ENCODE measurements at regions not wholly inside any gene's neighbourhood (a gene's known extent, or its start where the extent isn't known, plus 50 kb on each side); places are given as distances from the start of the nearest gene placed in this dataset.

DNA sequence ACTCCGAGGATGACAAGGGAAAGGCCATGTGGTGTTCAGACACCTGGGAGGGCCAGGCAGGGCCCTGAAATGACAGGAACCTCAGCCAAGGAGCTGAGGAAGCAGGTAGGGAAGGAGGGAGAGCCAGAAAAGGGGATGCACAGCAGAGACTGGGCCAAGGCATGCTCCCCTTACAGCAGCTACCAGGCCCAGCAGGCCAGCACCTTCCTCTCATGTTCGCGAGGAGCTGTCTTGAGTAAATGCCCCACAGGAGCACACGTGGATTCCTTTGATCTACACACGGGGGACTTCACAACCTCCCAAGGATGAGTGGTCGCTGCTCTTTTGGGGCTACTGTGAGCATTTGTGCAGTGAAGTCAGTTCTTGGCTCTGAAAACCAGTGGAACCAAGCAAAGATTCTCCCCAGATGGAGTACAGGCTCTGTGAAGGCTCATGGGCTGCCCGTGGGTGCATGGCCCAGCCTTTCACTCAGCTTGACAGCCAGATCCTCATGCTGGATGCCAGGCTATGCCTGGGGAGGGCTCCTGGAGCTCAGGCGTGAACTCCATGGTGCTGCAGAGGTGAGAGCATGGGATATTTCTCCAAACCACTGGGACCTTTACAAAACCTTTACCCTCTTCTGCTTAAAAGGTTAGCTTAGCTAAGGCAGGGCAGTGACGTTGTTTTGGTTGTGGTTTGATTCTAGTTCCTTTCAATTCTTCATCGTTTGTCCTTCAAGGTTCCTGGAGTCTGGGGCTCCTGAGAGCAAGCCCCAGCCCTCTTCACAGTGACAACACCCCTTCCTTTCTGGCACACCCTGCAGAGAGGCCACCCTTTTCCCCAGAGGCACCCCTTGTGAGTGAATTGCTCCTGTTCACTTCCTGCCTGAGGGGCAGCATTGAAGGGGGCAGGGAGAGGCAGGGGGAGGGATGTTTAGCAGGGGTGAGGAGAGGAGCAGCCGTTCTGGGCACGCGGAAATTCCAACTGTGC lies 74.2 kb upstream of the ZPBP start:
- DNase-seq (ENCODE audit: low read depth): no peak

DNA sequence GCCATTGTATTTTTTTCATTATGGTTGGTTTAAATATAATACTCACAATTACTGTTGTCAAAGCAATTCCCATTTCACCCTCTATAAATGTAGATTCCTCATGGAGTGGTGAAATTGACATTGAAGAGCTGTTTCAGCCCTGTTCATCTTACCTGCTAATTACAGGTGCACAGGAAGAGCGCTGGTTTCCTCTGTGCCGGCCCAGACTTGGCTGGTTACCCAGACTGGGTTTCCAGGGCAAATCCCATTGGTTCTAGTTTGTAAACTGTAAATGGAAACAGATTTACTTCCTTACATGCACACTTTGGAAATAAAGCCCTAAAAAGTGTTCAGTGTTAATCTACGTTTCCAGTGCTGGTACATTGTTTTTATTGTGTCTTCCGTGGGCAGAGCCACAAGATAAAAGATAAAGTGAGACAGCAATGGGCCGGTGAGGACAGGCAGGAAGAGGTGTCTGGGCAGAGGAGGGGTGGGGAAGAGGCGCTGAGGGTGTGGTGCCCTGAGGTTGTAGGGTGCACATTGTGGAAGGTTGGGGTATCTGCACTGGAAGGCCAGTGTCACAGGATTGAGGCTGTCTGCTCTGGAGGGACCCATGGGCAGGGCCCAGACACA lies 71.6 kb upstream of the ZPBP start:
- DNase-seq (ENCODE audit: low read depth): no peak

DNA sequence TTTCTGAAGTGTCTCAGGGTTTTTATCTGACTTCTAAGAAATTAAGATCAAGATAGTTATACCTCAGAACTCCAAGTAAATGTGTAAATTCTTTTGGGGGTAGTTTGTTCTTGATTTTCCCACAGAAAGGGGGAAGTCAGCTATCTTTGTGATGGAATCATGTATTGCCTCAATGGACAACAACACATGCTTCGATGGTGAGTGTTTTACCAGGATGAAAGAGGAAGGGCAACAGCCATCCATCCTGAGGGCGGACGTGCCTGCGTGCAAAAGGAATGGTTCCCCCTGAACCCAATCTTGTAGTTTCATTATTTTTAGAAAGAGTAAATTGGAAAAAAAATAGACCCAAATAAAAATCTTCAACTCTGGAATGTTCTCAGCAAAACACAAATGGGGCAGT lies 67.2 kb upstream of the ZPBP start:
- DNase-seq (ENCODE audit: low read depth): no peak

- no peak for DNase-seq (ENCODE audit: low read depth)
These were observed 66.1 kb upstream of the ZPBP start for GRCh38 chr7:50159154-50159553.

DNA sequence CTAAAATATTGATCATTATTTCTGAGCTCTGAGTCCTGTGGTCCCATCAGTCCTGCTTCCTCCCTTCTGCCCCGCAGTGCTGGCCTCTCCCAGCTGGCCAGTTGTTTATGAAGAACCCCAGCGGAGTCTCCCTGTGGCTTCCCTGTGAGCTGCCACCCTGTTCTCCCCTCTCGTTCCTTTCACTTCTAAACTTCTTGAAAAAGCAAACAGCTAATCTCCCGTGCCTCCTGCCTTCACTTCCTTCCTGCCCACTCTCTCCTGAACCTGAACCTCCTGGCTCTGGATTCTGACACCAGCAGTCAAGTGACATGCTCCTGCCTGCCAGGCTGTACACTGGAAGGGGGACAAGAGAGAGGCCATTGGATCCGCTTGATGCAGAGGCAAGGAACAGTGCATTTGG lies 63.7 kb upstream of the ZPBP start:
- DNase-seq (ENCODE audit: low read depth): no peak

DNA sequence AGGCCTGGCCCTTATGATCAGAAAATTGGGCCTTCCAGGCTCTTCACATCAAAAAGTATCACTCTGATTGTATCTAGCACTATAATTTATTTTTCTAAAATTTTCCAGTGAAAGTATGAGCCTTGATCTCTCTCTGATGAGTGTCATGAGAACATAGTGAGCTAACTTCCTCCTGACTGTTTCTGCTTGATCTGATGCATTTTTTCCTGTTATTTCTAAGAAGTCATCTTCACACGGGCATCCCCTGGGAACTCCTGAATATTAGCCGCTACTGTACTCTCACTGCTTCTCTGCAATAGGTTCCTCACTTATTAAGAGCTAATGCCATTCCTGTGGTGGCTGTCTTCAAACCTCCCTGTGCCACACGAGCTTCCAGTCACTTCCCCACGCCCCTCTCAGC lies 63.1 kb upstream of the ZPBP start:
- DNase-seq (ENCODE audit: low read depth): no peak

- DNase-seq (ENCODE audit: low read depth): no peak
These were observed 62.7 kb upstream of the ZPBP start for GRCh38 chr7:50155755-50156154.

DNA sequence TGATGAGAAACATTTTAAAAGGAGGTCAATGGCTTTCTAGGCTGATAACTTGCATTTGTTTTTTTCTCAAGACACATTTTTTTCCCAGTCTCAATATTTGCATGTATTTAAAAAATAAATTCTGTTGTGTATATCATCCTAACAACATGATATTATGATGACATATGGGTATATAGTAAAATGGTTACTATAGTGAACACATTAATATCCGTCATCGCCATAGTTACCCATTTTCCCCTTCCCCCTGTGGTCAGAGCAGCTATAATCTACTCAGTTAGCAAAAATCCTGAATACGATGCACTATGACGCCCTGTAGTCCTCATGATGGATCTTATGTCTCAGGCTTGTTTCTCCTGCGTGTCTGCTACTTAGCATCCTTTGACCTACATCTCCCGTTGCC lies 60.9 kb upstream of the ZPBP start:
- DNase-seq (ENCODE audit: low read depth): no peak

GRCh38 chr7:50153148-50153547 lies 60.1 kb upstream of the ZPBP start:
- no peak for DNase-seq (ENCODE audit: low read depth)

GRCh38 chr7:50152486-50152885 lies 59.4 kb upstream of the ZPBP start:
- DNase-seq (ENCODE audit: low read depth): no peak

GRCh38 chr7:50151661-50152060 lies 58.6 kb upstream of the ZPBP start:
- no peak for DNase-seq (ENCODE audit: low read depth)

DNA sequence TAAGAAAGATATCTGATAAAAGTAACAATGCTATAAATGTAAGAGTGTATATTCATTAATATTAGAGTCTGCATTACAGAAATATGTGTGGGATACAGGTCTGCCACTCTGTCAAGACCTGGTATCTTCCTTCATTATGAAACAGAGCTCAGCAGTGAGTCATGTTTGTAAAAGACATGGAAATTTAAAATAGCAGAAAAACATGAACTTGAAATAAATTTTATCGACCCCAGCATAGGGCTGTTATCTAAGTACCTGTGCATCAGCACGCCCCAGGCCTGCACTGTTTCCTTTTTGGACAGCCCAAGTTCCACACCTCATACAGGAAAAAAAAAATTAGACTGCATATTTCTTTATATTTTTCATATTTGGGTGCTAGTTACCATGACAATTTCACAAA lies 58.0 kb upstream of the ZPBP start:
- DNase-seq (ENCODE audit: low read depth): no peak

DNA sequence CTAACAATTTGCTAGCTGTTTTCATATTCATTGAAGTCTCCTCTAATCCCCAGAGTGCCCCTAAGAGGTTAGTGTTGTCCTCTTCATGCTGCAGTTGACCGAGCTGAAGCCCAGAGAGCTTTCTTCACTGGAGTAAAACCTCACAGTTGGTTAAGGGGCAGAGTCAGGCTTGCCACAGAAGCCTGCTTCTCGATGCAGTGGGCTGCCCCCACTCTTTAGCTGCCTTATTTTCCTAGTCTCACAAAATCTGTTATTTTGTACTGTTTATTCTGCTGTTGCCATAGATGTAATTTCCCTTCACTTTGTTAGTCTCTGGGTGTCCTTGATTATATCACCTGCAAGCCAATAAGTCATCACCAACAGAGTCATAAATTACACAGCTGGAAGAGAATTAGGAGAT lies 56.3 kb upstream of the ZPBP start:
- no peak for DNase-seq (ENCODE audit: low read depth)

- no peak for DNase-seq (ENCODE audit: low read depth)
These were observed 55.1 kb upstream of the ZPBP start for GRCh38 chr7:50147951-50148808.

DNA sequence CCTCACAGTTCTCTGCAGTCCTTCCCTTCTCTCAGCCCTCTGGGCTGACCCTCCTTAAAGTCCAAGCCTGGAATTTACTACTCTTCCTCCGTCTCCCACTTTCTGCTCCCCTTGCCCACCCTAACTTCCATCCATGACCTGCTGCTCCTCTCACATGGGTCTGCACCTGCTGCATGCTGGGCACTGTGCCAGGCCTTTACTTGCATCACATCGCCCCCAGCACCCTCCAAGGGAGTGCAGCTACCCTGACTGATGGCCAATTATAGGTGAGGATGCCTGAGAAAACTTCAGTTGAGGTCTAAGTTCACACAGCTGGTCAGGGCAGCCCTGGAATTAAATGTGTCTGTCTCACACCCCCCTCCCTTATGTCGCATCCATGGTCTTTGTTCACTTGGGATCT lies 53.6 kb upstream of the ZPBP start:
- no peak for DNase-seq (ENCODE audit: low read depth)

- no peak for DNase-seq (ENCODE audit: low read depth)
These were observed 52.8 kb upstream of the ZPBP start for GRCh38 chr7:50145801-50146338.

DNA sequence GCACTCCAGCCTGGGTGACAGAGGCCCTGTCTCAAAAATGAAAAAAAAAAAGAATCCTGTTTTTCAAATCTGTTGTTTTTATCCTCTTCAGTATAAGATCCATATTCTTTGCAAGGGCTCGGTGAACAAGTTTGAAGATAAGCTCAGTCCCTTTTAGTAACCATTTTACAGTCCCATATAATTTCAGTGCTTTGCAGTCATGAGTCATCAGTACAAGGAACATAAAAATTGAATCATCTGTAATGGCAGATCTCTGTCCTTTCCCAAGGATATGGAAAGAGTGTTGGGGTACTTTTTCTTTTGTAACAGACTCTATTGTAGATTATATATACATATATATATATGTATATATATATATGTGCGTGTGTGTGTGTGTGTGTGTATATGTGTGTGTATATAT lies 52.2 kb upstream of the ZPBP start:
- DNase-seq (ENCODE audit: low read depth): no peak
